H1 (cell line): ENCODE measurements at regions not wholly inside any gene's neighbourhood (a gene's known extent, or its start where the extent isn't known, plus 50 kb on each side); places are given as distances from the start of the nearest gene placed in this dataset.

ENCODE experiments used
- CTCF ChIA-PET: fragments of 300-600 bp; sonication (Branson Sonifier 250); formaldehyde crosslinking; loops from one replicate; lab custom pipeline; 2021; ENCODE audit not compliant: partially characterized antibody; lab: Charles Lee
- POLR2A ChIA-PET: fragments of 300-600 bp; sonication (Branson Sonifier 250); formaldehyde crosslinking; loops from one replicate; lab custom pipeline; 2021; ENCODE audit warnings: inconsistent platforms; ENCODE audit not compliant: partially characterized antibody; lab: Charles Lee
- DNase-seq, 2 experiments: peaks; one replicate each; pipeline versions ENCODE4 v3.0.0 to v3.0.0-alpha.2; 2010 to 2022; ENCODE audit warnings: low spot score in 2 of 2, low read depth in 1 of 2, mixed read lengths in 1 of 2
- FAIRE-seq: peaks from 2 replicates; lab custom pipeline; 2011; peaks lifted over from hg19 to GRCh38; lab: Jason Lieb, UNC
- H2AFZ ChIP-seq: 2 replicates; pipeline ENCODE4 v1.8.1; 2012; ENCODE audit warnings: low read length, inconsistent platforms
- H2AK5ac ChIP-seq: 2 replicates; pipeline ENCODE4 v1.6.1; 2013; ENCODE audit warnings: low read depth, low read length
- H2BK120ac ChIP-seq: replicated peaks from 2 replicates; pipeline ENCODE3; 2013; ENCODE audit warnings: low read depth, low read length, inconsistent platforms
- H2BK12ac ChIP-seq: 2 replicates; pipeline ENCODE4 v1.6.1; 2013; ENCODE audit warnings: low read depth, low read length
- H2BK15ac ChIP-seq: 2 replicates; pipeline ENCODE4 v1.6.1; 2013; ENCODE audit warnings: low read length
- H2BK20ac ChIP-seq: 2 replicates; pipeline ENCODE4 v1.6.1; 2013; ENCODE audit warnings: low read length
- H2BK5ac ChIP-seq: 2 replicates; pipeline ENCODE4 v1.6.1; 2013; ENCODE audit warnings: low read depth, low read length
- H3K14ac ChIP-seq: 2 replicates; pipeline ENCODE4 v1.6.1; 2013; ENCODE audit warnings: inconsistent platforms; ENCODE audit not compliant: insufficient read length
- H3K18ac ChIP-seq: 2 replicates; pipeline ENCODE4 v1.6.1; 2013; ENCODE audit warnings: low read length; ENCODE audit errors: extremely low read depth
- H3K23ac ChIP-seq: 2 replicates; pipeline ENCODE4 v1.6.1; 2013; ENCODE audit warnings: inconsistent platforms; ENCODE audit not compliant: insufficient read length
- H3K23me2 ChIP-seq: 2 replicates; pipeline ENCODE4 v1.6.1; 2013; ENCODE audit warnings: low read depth, low read length
- H3K27ac ChIP-seq: 2 replicates; pipeline ENCODE4 v1.6.1; 2011; ENCODE audit warnings: low read depth, low read length, inconsistent platforms
- H3K27me3 ChIP-seq, 4 experiments: replicated peaks in 1 of 4; 1 replicate in 1 of 4; 2 replicates in 3 of 4; pipeline versions ENCODE4 v1.6.1 to v1.8.1; 2011 to 2013; ENCODE audit warnings: low read length in 3 of 4, mild to moderate bottlenecking in 3 of 4, inconsistent platforms in 2 of 4, mixed read lengths in 2 of 4, moderate library complexity in 1 of 4; ENCODE audit not compliant: control insufficient read depth in 3 of 4, insufficient read depth in 3 of 4; ENCODE audit errors: extremely low read depth in 1 of 4
- H3K36me3 ChIP-seq, 4 experiments: 2 replicates each; pipeline versions ENCODE4 v1.6.1 to v1.8.1; 2011 to 2013; ENCODE audit warnings: mild to moderate bottlenecking in 4 of 4, low read length in 3 of 4, moderate library complexity in 2 of 4, control low read depth in 1 of 4, inconsistent platforms in 1 of 4; ENCODE audit not compliant: insufficient read depth in 4 of 4, control insufficient read depth in 2 of 4
- H3K4ac ChIP-seq: replicated peaks from 2 replicates; pipeline ENCODE3; 2013; ENCODE audit warnings: low read length, low read depth, mixed read lengths, inconsistent platforms; ENCODE audit not compliant: insufficient read length
- H3K4me1 ChIP-seq, 4 experiments: replicated peaks in 1 of 4; 1 replicate in 1 of 4; 2 replicates in 3 of 4; pipeline versions ENCODE4 v1.6.1 to v1.8.1; 2011 to 2013; ENCODE audit warnings: low read length in 3 of 4, inconsistent platforms in 2 of 4, mixed read lengths in 1 of 4; ENCODE audit not compliant: insufficient read depth in 4 of 4, control insufficient read depth in 3 of 4
- H3K4me2 ChIP-seq, 2 experiments: 2 replicates each; pipeline versions ENCODE4 v1.6.1 to v1.8.1; 2011 to 2013; ENCODE audit warnings: low read depth in 2 of 2, low read length in 2 of 2, control low read depth in 1 of 2, inconsistent platforms in 1 of 2, mild to moderate bottlenecking in 1 of 2; ENCODE audit not compliant: insufficient read depth in 1 of 2
- H3K4me3 ChIP-seq, 4 experiments: fragments of 200-600, 300-600 bp in 1 of 4; sonication (generic), shearing (Covaris generic), sonication (Bioruptor Twin) in 1 of 4; 2 replicates each; pipeline versions ENCODE4 v1.5.1 to v1.8.1; 2011 to 2016; ENCODE audit warnings: low read length in 4 of 4, low read depth in 3 of 4, control low read depth in 2 of 4, inconsistent platforms in 2 of 4, mild to moderate bottlenecking in 2 of 4, mixed read lengths in 1 of 4, moderate library complexity in 1 of 4; ENCODE audit not compliant: insufficient read depth in 2 of 4; ENCODE audit errors: extremely low read depth in 1 of 4
- H3K56ac ChIP-seq: replicated peaks from 2 replicates; pipeline ENCODE3; 2013; ENCODE audit warnings: low read depth, mild to moderate bottlenecking, mixed read lengths, low read length, inconsistent platforms; ENCODE audit not compliant: insufficient read length
- H3K79me1 ChIP-seq: 2 replicates; pipeline ENCODE4 v1.6.1; 2013; ENCODE audit warnings: low read depth, low read length, control low read depth
- H3K79me2 ChIP-seq, 2 experiments: 2 replicates each; pipeline versions ENCODE4 v1.6.1 to v1.8.1; 2012 to 2013; ENCODE audit warnings: low read length in 2 of 2, mild to moderate bottlenecking in 2 of 2, inconsistent platforms in 1 of 2; ENCODE audit not compliant: insufficient read depth in 2 of 2, control insufficient read depth in 1 of 2
- H3K9ac ChIP-seq, 4 experiments: replicated peaks in 1 of 4; 1 replicate in 1 of 4; 2 replicates in 3 of 4; pipeline versions ENCODE4 v1.6.1 to v1.8.1; 2011 to 2013; ENCODE audit warnings: low read depth in 3 of 4, low read length in 3 of 4, control low read depth in 2 of 4, mild to moderate bottlenecking in 2 of 4, moderate library complexity in 2 of 4, inconsistent platforms in 1 of 4; ENCODE audit errors: extremely low read depth in 1 of 4
- H3K9me3 ChIP-seq, 2 experiments: 2 replicates each; pipeline versions ENCODE4 v1.6.1 to v1.8.1; 2012 to 2013; ENCODE audit warnings: mild to moderate bottlenecking in 2 of 2, moderate library complexity in 2 of 2, control low read depth in 1 of 2, inconsistent platforms in 1 of 2, low read depth in 1 of 2, low read length in 1 of 2, mixed read lengths in 1 of 2; ENCODE audit not compliant: insufficient read depth in 2 of 2
- H4K20me1 ChIP-seq, 2 experiments: replicated peaks in 1 of 2; 2 replicates each; pipeline versions ENCODE3 to v1.8.1; 2011 to 2013; ENCODE audit warnings: inconsistent platforms in 2 of 2, low read length in 2 of 2, mild to moderate bottlenecking in 1 of 2; ENCODE audit not compliant: insufficient read depth in 2 of 2, control insufficient read depth in 1 of 2
- H4K5ac ChIP-seq: 2 replicates; pipeline ENCODE4 v1.6.1; 2013; ENCODE audit warnings: low read length, low read depth, mixed read lengths, inconsistent platforms; ENCODE audit not compliant: insufficient read length
- H4K8ac ChIP-seq: 2 replicates; pipeline ENCODE4 v1.8.0; 2013; ENCODE audit warnings: mild to moderate bottlenecking, moderate library complexity, low read length, inconsistent platforms; ENCODE audit not compliant: insufficient read depth; ENCODE audit errors: extremely low read depth
- H4K91ac ChIP-seq: replicated peaks from 2 replicates; pipeline ENCODE3; 2013; ENCODE audit warnings: low read length, mixed read lengths, inconsistent platforms; ENCODE audit not compliant: insufficient read length
- CBX8 ChIP-seq: fragments of 300-800, 300-1000 bp; sonication (generic); IDR thresholded peaks from 2 replicates; pipeline ENCODE4 v1.7.1; 2016; ENCODE audit warnings: low read depth, low read length, borderline replicate concordance
- FOSL1 ChIP-seq: IDR thresholded peaks from 2 replicates; pipeline ENCODE4 v1.6.1; 2011; ENCODE audit warnings: mild to moderate bottlenecking, low read depth, low read length, moderate library complexity; ENCODE audit not compliant: insufficient read depth
- GABPA ChIP-seq: IDR thresholded peaks from 2 replicates; pipeline ENCODE4 v1.6.1; 2011; ENCODE audit warnings: mild to moderate bottlenecking, low read length, moderate library complexity, borderline replicate concordance; ENCODE audit not compliant: insufficient read depth
- SIX5 ChIP-seq: IDR thresholded peaks from 2 replicates; pipeline ENCODE4 v1.6.1; 2011; ENCODE audit warnings: mild to moderate bottlenecking, low read depth, low read length
- WGBS, 2 experiments: shearing (Covaris generic) in 1 of 2; methylation state at CpG; one replicate each; pipeline versions ENCODE4 v1.1.6 to v1.1.7; 2013 to 2015; ENCODE audit warnings: low lambda C conversion rate in 2 of 2, mixed read lengths in 2 of 2, inconsistent platforms in 1 of 2, low coverage in 1 of 2, missing lambda C conversion rate in 1 of 2; ENCODE audit not compliant: insufficient replicate concordance in 2 of 2, insufficient coverage in 1 of 2, insufficient read length in 1 of 2; ENCODE audit errors: extremely low coverage in 1 of 2, missing lambda C conversion rate in 1 of 2; 5-methylcytosine and 5-hydroxymethylcytosine counted together

DNA sequence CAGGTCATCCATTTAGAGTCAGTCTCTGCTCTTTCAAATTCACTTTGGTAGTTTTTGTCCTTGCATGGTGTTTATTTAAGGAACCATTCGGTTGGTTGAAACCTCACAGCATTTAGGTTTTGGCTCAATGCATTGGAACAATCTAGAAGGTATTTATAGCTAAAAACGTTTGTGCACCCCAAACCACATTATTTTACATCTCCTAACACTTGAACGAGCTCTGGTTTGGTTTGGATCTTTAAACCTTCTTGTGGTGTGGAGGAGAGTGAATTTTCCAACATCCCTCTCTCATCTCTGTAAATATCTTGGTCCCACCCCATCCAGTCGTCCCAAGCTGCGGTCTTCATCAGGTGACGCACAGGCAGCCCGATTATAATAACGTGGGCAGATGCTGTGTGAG lies 287.9 kb downstream of the LPIN1 start:
- Histone ChIP-seq H3K4me3 (no peak overlapping the region), H3K27ac (no peak overlapping the region), H2AFZ (no peak overlapping the region), H3K4me2 (no peak overlapping the region), H2BK12ac (no peak overlapping the region), H3K4ac (no peak overlapping the region), H3K18ac (no peak overlapping the region), H3K56ac (no peak overlapping the region), H4K91ac (no peak overlapping the region), H3K79me2 (no peaks in the 10 kb centered on the region), H3K14ac (no peak overlapping the region), H2BK15ac (no peak overlapping the region), H3K9ac (no peak overlapping the region), H2BK20ac (no peak overlapping the region), H4K20me1 (no peaks in the 10 kb centered on the region), H2BK5ac (no peak overlapping the region), H4K5ac (no peak overlapping the region), H2BK120ac (no peak overlapping the region), H3K36me3 (no peaks in the 10 kb centered on the region), H2AK5ac (no peak overlapping the region), H3K79me1 (no peaks in the 10 kb centered on the region), H3K9me3 (no peaks in the 10 kb centered on the region; a peak in 1 of 4 replicates), H3K4me1 (0 out of 7 replicates have a peak, but pooled peaks cover 0 to 2% (median 0%) of the 10 kb centered on the region in 4 experiments), H3K23me2 (no peaks in the 10 kb centered on the region), H3K27me3 (no peaks in the 10 kb centered on the region), H3K23ac (no peak overlapping the region), H4K8ac (no peak overlapping the region)
- CTCF ChIA-PET = interaction anchor here (1.1 to 3.2 kb wide), 4 partner anchors 8 to 203 kb away, joined by 3 to 11 read pairs (median 5); no protein-coding TSS in a partner anchor
- no peak for FAIRE-seq
- WGBS, 2 experiments = 88% methylated on average over 8 of the region's 8 CpGs; no CpG with 5 or more reads in 1 of the 2 experiments
- DNase-seq = no peak
- POLR2A ChIA-PET = no interaction called here
- TF ChIP-seq FOSL1 (no peak), CBX8 (no peak), SIX5 (no peak), GABPA (no peak)
